DOHH2 (cell line): ENCODE measurements at regions not wholly inside any gene's neighbourhood (a gene's known extent, or its start where the extent isn't known, plus 50 kb on each side); places are given as distances from the start of the nearest gene placed in this dataset.
"Not testable (repeated sequence)": the region's sequence is repeated elsewhere in the genome, so short reads cannot be mapped to it uniquely, and the experiment has no call there.

Experiments
- EZH2phosphoT487 ChIP-seq: fragments of 200-600 bp; sonication (generic); IDR thresholded peaks from 2 replicates; pipeline ENCODE4 v1.6.1; 2017; ENCODE audit warnings: borderline replicate concordance, mild to moderate bottlenecking, antibody characterized with exemption, low read length, moderate library complexity, mixed read lengths
- TF ChIP-seq, protein P1 (sequence below): fragments of 200-600 bp; sonication (generic); IDR thresholded peaks from one replicate; pipeline ENCODE4 v1.5.1; 2014; ENCODE audit warnings: antibody characterized with exemption, mild to moderate bottlenecking, low read depth, low read length; ENCODE audit not compliant: poor library complexity, severe bottlenecking

DNA sequence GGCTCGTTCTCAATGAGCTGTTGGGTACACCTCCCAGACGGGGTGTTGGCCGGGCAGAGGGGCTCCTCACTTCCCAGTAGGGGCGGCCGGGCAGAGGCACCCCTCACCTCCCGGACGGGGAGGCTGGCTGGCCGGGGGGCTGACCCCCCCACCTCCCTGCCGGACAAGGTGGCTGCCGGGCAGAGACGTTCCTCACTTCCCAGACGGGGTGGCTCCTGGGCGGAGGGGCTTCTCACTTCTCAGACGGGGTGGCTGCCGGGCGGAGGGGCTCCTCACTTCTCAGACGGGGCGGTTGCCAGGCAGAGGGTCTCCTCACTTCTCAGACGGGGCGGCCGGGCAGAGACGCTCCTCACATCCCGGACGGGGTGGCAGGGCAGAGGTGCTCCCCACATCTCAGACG, 160.7 kb downstream of the POTEC start:
- not testable (repeated sequence) for TF ChIP-seq EZH2phosphoT487
- TF ChIP-seq, protein P1, sequence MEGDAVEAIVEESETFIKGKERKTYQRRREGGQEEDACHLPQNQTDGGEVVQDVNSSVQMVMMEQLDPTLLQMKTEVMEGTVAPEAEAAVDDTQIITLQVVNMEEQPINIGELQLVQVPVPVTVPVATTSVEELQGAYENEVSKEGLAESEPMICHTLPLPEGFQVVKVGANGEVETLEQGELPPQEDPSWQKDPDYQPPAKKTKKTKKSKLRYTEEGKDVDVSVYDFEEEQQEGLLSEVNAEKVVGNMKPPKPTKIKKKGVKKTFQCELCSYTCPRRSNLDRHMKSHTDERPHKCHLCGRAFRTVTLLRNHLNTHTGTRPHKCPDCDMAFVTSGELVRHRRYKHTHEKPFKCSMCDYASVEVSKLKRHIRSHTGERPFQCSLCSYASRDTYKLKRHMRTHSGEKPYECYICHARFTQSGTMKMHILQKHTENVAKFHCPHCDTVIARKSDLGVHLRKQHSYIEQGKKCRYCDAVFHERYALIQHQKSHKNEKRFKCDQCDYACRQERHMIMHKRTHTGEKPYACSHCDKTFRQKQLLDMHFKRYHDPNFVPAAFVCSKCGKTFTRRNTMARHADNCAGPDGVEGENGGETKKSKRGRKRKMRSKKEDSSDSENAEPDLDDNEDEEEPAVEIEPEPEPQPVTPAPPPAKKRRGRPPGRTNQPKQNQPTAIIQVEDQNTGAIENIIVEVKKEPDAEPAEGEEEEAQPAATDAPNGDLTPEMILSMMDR: not testable (repeated sequence)
